ENCODE measurements at regions not wholly inside any gene's neighbourhood (a gene's known extent, or its start where the extent isn't known, plus 50 kb on each side); places are given as distances from the start of the nearest gene placed in this dataset.
"Not testable (repeated sequence)": the region's sequence is repeated elsewhere in the genome, so short reads cannot be mapped to it uniquely, and the experiment has no call there.

GRCh38 chr3:75320369-75320768 is 343.8 kb upstream of the FRG2C start:
- in situ Hi-C loops (cut with MboI; ENCODE audit: low sequenced_read_pairs, unreplicated experiment), result no loop called here
- no peak for DNase-seq (ENCODE audit: low spot score)
- TF ChIP-seq CTCF (IDR thresholded peaks at IDR 0.05; ENCODE audit: borderline replicate concordance, control extremely low read depth, extremely low read depth, insufficient read depth, missing control alignments), result no peak

- no peak for TF ChIP-seq CTCF (IDR thresholded peaks at IDR 0.05; ENCODE audit: borderline replicate concordance, control extremely low read depth, extremely low read depth, insufficient read depth, missing control alignments)
- in situ Hi-C loops (cut with MboI; ENCODE audit: low sequenced_read_pairs, unreplicated experiment), result no loop called here
- DNase-seq (ENCODE audit: low spot score), result no peak
These were observed 343.1 kb upstream of the FRG2C start for GRCh38 chr3:75321060-75321459.

GRCh38 chr3:75323936-75324335 is 340.2 kb upstream of the FRG2C start:
- DNase-seq (ENCODE audit: low spot score); in situ Hi-C loops (cut with MboI; ENCODE audit: low sequenced_read_pairs, unreplicated experiment): not testable (repeated sequence)

- in situ Hi-C loops (cut with MboI; ENCODE audit: low sequenced_read_pairs, unreplicated experiment), result no loop called here
These were observed 338.4 kb upstream of the FRG2C start for GRCh38 chr3:75325716-75326115.

GRCh38 chr3:75327453-75327852 is 336.7 kb upstream of the FRG2C start:
- in situ Hi-C loops (cut with MboI; ENCODE audit: low sequenced_read_pairs, unreplicated experiment), result no loop called here
- DNase-seq (ENCODE audit: low spot score), result no peak
- no peak for TF ChIP-seq CTCF (IDR thresholded peaks at IDR 0.05; ENCODE audit: borderline replicate concordance, control extremely low read depth, extremely low read depth, insufficient read depth, missing control alignments)

More at GRCh38 chr3:75325716-75326115, 338.4 kb upstream of the FRG2C start:
- no peak for DNase-seq (ENCODE audit: low spot score)
- no peak for TF ChIP-seq CTCF (IDR thresholded peaks at IDR 0.05; ENCODE audit: borderline replicate concordance, control extremely low read depth, extremely low read depth, insufficient read depth, missing control alignments)

- no peak for TF ChIP-seq CTCF (IDR thresholded peaks at IDR 0.05; ENCODE audit: borderline replicate concordance, control extremely low read depth, extremely low read depth, insufficient read depth, missing control alignments)
- DNase-seq (ENCODE audit: low spot score), result no peak
- in situ Hi-C loops (cut with MboI; ENCODE audit: low sequenced_read_pairs, unreplicated experiment), result no loop called here
These were observed 334.5 kb upstream of the FRG2C start for GRCh38 chr3:75329476-75330097.

- DNase-seq (ENCODE audit: low spot score); in situ Hi-C loops (cut with MboI; ENCODE audit: low sequenced_read_pairs, unreplicated experiment): not testable (repeated sequence)
These were observed 333.7 kb upstream of the FRG2C start for GRCh38 chr3:75330446-75330845.

- in situ Hi-C loops (cut with MboI; ENCODE audit: low sequenced_read_pairs, unreplicated experiment), result not testable (repeated sequence)
These were observed 332.0 kb upstream of the FRG2C start for GRCh38 chr3:75332090-75332489.

More at GRCh38 chr3:75332090-75332489, 332.0 kb upstream of the FRG2C start:
- not testable (repeated sequence) for DNase-seq (ENCODE audit: low spot score)
